Osteoblast (primary cell): ENCODE measurements at regions not wholly inside any gene's neighbourhood (a gene's known extent, or its start where the extent isn't known, plus 50 kb on each side); places are given as distances from the start of the nearest gene placed in this dataset.

Experiments
- DNase-seq: peaks from one replicate; pipeline ENCODE4 v3.0.0; 2011; ENCODE audit warnings: low spot score, mixed read lengths; ENCODE audit not compliant: insufficient read length; ENCODE audit errors: missing footprints
- H2AFZ ChIP-seq: 2 replicates; pipeline ENCODE4 v1.6.0; 2011; ENCODE audit warnings: mild to moderate bottlenecking, low read length
- H3K27ac ChIP-seq: 2 replicates; pipeline ENCODE4 v1.5.1; 2011; ENCODE audit warnings: mild to moderate bottlenecking, low read depth, low read length, moderate library complexity
- H3K27me3 ChIP-seq: 2 replicates; pipeline ENCODE4 v1.6.0; 2012; ENCODE audit warnings: mild to moderate bottlenecking, control low read depth, inconsistent platforms, low read length, moderate library complexity; ENCODE audit not compliant: insufficient read depth
- H3K36me3 ChIP-seq: 2 replicates; pipeline ENCODE4 v1.5.1; 2011; ENCODE audit warnings: mild to moderate bottlenecking, low read length, control low read depth, moderate library complexity; ENCODE audit not compliant: insufficient read depth
- H3K4me1 ChIP-seq: 2 replicates; pipeline ENCODE4 v1.5.1; 2011; ENCODE audit warnings: mild to moderate bottlenecking, low read length, control low read depth, moderate library complexity; ENCODE audit not compliant: insufficient read depth
- H3K4me2 ChIP-seq: 2 replicates; pipeline ENCODE4 v1.6.0; 2011; ENCODE audit warnings: mild to moderate bottlenecking, low read length; ENCODE audit not compliant: insufficient read depth
- H3K4me3 ChIP-seq: fragments of 200-600 bp; sonication (generic); 3 replicates; pipeline ENCODE4 v1.5.1; 2012; ENCODE audit warnings: mild to moderate bottlenecking, low read length, inconsistent platforms; ENCODE audit not compliant: insufficient read depth
- H3K79me2 ChIP-seq: 2 replicates; pipeline ENCODE4 v1.6.0; 2012; ENCODE audit warnings: mild to moderate bottlenecking, low read length, control low read depth, inconsistent platforms; ENCODE audit not compliant: insufficient read depth
- H3K9me3 ChIP-seq: 2 replicates; pipeline ENCODE4 v1.5.1; 2011; ENCODE audit warnings: low read depth, low read length, control low read depth
- H4K20me1 ChIP-seq: 2 replicates; pipeline ENCODE4 v1.6.0; 2012; ENCODE audit warnings: mild to moderate bottlenecking, low read length, control low read depth; ENCODE audit not compliant: insufficient read depth
- TF ChIP-seq, protein P1 (sequence below): IDR thresholded peaks from 2 replicates; pipeline ENCODE4 v1.5.1; 2011; ENCODE audit warnings: mild to moderate bottlenecking, low read depth, low read length, moderate library complexity; ENCODE audit errors: extremely low read depth

DNA sequence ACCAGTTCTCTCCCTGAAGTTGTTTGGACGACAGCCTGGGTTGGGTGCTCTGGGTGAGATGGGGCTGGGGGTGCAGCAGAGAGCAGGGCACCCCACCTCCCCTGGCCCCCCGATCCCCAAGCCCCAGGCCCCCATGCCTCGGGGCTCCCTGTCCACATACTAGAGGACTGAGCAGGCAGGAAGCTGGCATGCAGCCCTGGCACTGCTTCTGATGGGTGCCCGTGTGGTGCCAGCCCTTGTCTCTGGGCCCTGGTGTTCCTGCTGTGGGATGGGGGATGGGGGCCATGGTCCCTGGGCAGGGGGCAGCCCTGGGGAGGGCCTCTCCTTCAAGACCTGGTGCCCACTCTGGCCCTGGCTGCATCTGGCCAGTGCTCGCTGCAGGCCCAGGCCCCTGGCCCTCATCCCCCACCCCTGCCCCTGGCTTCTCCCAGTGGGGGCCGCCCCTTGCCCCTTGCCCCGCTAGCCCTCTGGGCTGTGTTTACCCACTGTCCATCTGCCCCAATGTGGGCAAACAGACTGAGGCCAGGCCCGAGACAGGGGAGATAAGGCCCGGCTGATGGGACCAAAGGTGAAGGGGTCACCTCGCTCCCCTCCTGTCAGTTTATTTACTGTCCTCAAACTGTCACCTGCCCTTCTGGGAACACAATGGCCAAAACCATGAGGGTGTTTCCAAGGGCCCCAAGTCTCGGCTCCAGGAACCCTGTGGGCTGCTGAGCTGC, 67.3 kb upstream of the RXRA start:
- H3K27ac ChIP-seq: no peak overlapping the region
- H3K9me3 ChIP-seq: no peaks in the 10 kb centered on the region
- no peaks in the 10 kb centered on the region for H3K36me3 ChIP-seq
- TF ChIP-seq, protein P1, sequence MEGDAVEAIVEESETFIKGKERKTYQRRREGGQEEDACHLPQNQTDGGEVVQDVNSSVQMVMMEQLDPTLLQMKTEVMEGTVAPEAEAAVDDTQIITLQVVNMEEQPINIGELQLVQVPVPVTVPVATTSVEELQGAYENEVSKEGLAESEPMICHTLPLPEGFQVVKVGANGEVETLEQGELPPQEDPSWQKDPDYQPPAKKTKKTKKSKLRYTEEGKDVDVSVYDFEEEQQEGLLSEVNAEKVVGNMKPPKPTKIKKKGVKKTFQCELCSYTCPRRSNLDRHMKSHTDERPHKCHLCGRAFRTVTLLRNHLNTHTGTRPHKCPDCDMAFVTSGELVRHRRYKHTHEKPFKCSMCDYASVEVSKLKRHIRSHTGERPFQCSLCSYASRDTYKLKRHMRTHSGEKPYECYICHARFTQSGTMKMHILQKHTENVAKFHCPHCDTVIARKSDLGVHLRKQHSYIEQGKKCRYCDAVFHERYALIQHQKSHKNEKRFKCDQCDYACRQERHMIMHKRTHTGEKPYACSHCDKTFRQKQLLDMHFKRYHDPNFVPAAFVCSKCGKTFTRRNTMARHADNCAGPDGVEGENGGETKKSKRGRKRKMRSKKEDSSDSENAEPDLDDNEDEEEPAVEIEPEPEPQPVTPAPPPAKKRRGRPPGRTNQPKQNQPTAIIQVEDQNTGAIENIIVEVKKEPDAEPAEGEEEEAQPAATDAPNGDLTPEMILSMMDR: no peak
- no peak overlapping the region for H3K4me2 ChIP-seq
- no peaks in the 10 kb centered on the region for H3K4me1 ChIP-seq
- H3K27me3 ChIP-seq: peaks cover 6% of the 10 kb centered on the region
- DNase-seq: no peak
- H3K79me2 ChIP-seq: no peaks in the 10 kb centered on the region
- H2AFZ ChIP-seq: no peak overlapping the region
- H4K20me1 ChIP-seq: no peaks in the 10 kb centered on the region
- no peak overlapping the region for H3K4me3 ChIP-seq

DNA sequence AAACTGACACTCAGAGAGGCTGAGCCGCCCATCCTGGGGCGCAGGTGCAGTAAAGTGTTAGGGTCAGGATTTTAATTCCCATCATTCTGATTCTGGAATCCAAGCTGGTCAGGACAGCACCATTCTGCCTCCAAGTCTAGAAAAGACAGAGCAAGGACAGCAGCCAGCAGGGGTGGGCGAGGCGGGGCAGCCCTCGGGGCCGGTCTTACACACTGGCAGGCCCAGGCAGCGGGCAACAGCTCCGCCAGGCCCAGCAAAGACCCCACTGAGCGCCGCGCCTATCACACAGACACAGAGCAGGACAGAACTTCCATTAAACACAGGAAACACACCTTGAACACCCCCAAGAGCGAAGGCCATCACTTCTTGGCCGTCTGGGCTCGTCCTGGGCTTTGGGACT, 66.5 kb upstream of the RXRA start:
- H3K27me3 ChIP-seq: peaks cover 4% of the 10 kb centered on the region
- H3K27ac ChIP-seq: no peak overlapping the region
- H4K20me1 ChIP-seq: no peaks in the 10 kb centered on the region
- H3K9me3 ChIP-seq: no peaks in the 10 kb centered on the region
- TF ChIP-seq, protein P1: no peak
- H3K36me3 ChIP-seq: no peaks in the 10 kb centered on the region
- H3K4me1 ChIP-seq: no peaks in the 10 kb centered on the region
- no peak for DNase-seq
- H3K4me3 ChIP-seq: no peak overlapping the region
- H2AFZ ChIP-seq: no peak overlapping the region
- no peaks in the 10 kb centered on the region for H3K79me2 ChIP-seq
- H3K4me2 ChIP-seq: no peak overlapping the region

DNA sequence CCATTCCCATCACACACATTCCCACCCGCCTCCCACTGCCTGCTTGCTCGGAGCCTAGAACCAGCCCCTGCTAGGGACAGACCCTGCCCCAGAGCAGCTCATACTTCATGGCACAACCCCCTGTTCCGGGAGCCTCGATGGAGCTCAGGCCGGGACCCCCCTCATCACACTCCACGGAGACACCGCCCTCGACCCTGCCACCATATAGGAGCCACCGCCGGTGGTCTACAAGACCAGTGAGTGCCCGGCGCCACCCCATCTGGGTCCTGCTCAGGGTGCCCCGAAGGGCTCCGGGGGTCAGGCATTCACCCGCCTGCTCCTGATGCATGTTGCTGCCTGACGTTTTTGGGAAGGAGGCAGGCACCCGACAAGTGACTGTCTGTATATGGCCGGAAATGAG, 65.5 kb upstream of the RXRA start:
- H2AFZ ChIP-seq: no peak overlapping the region
- DNase-seq: no peak
- H3K9me3 ChIP-seq: no peaks in the 10 kb centered on the region
- H4K20me1 ChIP-seq: no peaks in the 10 kb centered on the region
- no peak overlapping the region for H3K4me2 ChIP-seq
- no peaks in the 10 kb centered on the region for H3K79me2 ChIP-seq
- no peaks in the 10 kb centered on the region for H3K36me3 ChIP-seq
- no peaks in the 10 kb centered on the region for H3K4me1 ChIP-seq
- H3K27ac ChIP-seq: no peak overlapping the region
- TF ChIP-seq, protein P1: no peak
- H3K27me3 ChIP-seq: peaks cover 11% of the 10 kb centered on the region
- H3K4me3 ChIP-seq: no peak overlapping the region

DNA sequence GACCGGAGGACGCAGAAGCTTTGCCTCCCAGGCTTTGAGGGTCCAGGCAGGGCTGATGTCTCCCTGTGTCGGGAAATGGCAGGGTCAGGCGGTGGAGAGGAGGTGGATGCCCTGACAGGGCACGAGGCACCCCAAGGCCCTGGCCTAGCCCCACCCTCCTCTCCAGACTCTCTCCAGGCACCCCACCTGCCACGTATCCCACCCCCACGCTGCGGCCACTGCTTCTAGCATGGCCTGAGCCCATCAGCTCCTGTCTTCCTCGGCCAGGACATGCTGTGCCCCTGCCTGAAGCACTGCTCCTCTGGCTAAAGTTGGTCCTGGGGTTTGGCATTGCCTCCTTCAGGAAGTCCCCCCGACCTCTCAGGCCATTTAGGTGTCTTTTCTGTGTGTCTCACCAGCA, 64.2 kb upstream of the RXRA start:
- TF ChIP-seq, protein P1: no peak
- no peak for DNase-seq
- Histone ChIP-seq H4K20me1 (no peaks in the 10 kb centered on the region), H3K27me3 (peaks cover 18% of the 10 kb centered on the region), H3K36me3 (no peaks in the 10 kb centered on the region), H3K4me3 (no peak overlapping the region), H3K79me2 (no peaks in the 10 kb centered on the region), H3K4me1 (no peaks in the 10 kb centered on the region), H3K9me3 (no peaks in the 10 kb centered on the region), H3K4me2 (no peak overlapping the region), H3K27ac (no peak overlapping the region), H2AFZ (no peak overlapping the region)
